SK-N-SH (cell line): ENCODE measurements at regions not wholly inside any gene's neighbourhood (a gene's known extent, or its start where the extent isn't known, plus 50 kb on each side); places are given as distances from the start of the nearest gene placed in this dataset.

ENCODE experiments used
- CTCF ChIA-PET: fragments of 300-600, 350-600 bp; formaldehyde crosslinking; extraction: SDS; loops from one replicate; lab custom pipeline; 2021; lab: Yijun Ruan, JAX
- POLR2A ChIA-PET: fragments of 350-600 bp; sonication (Branson Sonifier 250); formaldehyde crosslinking; extraction: SDS; loops from one replicate; lab custom pipeline; 2020; ENCODE audit warnings: antibody characterized with exemption, inconsistent platforms; lab: Yijun Ruan, JAX
- DNase-seq: peaks from one replicate; pipeline ENCODE4 v3.0.0; 2012
- H2AFZ ChIP-seq: fragments of 200-600 bp; sonication (generic); 2 replicates; pipeline ENCODE4 v1.8.1; 2016; ENCODE audit warnings: antibody characterized with exemption, mild to moderate bottlenecking, low read depth
- H3F3A ChIP-seq: fragments of 200-600 bp; sonication (generic); replicated peaks from 2 replicates; pipeline ENCODE3; 2016; ENCODE audit warnings: antibody characterized with exemption, mild to moderate bottlenecking; ENCODE audit not compliant: insufficient read depth
- H3K27ac ChIP-seq, 2 experiments: fragments of 200-500 bp in 1 of 2; fragments of 200-600 bp in 1 of 2; sonication (Bioruptor generic) in 1 of 2; sonication (generic), shearing (Covaris generic) in 1 of 2; 2 replicates each; pipeline versions ENCODE4 v1.5.1 to v1.6.1; 2014 to 2016; ENCODE audit warnings: low read depth in 2 of 2, inconsistent platforms in 1 of 2, low read length in 1 of 2, mild to moderate bottlenecking in 1 of 2, mixed read lengths in 1 of 2
- H3K27me3 ChIP-seq: fragments of 200-600 bp; sonication (generic), shearing (Covaris generic); 2 replicates; pipeline ENCODE4 v1.6.1; 2016; ENCODE audit warnings: mixed run types; ENCODE audit not compliant: insufficient read depth
- H3K36me3 ChIP-seq, 2 experiments: fragments of 200-500 bp in 1 of 2; fragments of 200-600 bp in 1 of 2; sonication (Bioruptor generic) in 1 of 2; sonication (generic) in 1 of 2; replicated peaks in 1 of 2; 2 replicates each; pipeline versions ENCODE3 to v1.5.1; 2014 to 2016; ENCODE audit warnings: low read length in 1 of 2, mild to moderate bottlenecking in 1 of 2; ENCODE audit not compliant: insufficient read depth in 2 of 2, control insufficient read depth in 1 of 2
- H3K4me1 ChIP-seq, 2 experiments: fragments of 200-500 bp in 1 of 2; fragments of 200-600 bp in 1 of 2; sonication (Bioruptor generic) in 1 of 2; sonication (generic), shearing (Covaris generic) in 1 of 2; 2 replicates each; pipeline versions ENCODE4 v1.5.1 to v1.6.1; 2014 to 2016; ENCODE audit warnings: low read depth in 1 of 2, low read length in 1 of 2, mixed run types in 1 of 2; ENCODE audit not compliant: insufficient read depth in 2 of 2, control insufficient read depth in 1 of 2
- H3K4me2 ChIP-seq: fragments of 200-600 bp; sonication (generic), shearing (Covaris generic); 2 replicates; pipeline ENCODE4 v1.6.1; 2017; ENCODE audit warnings: mixed run types
- H3K4me3 ChIP-seq, 2 experiments: fragments of 200-500 bp in 1 of 2; fragments of 200-600 bp in 1 of 2; sonication (Bioruptor generic) in 1 of 2; sonication (generic), shearing (Covaris generic) in 1 of 2; 2 replicates each; pipeline versions ENCODE4 v1.5.1 to v1.8.1; 2014 to 2016; ENCODE audit warnings: low read depth in 2 of 2, inconsistent platforms in 1 of 2, low read length in 1 of 2, mild to moderate bottlenecking in 1 of 2, mixed read lengths in 1 of 2, moderate library complexity in 1 of 2
- H3K79me2 ChIP-seq: fragments of 200-600 bp; sonication (generic); 2 replicates; pipeline ENCODE4 v1.8.1; 2017; ENCODE audit warnings: mild to moderate bottlenecking; ENCODE audit not compliant: insufficient read depth
- H3K9ac ChIP-seq: fragments of 200-600 bp; sonication (generic); 2 replicates; pipeline ENCODE4 v1.6.1; 2017; ENCODE audit warnings: mixed run types
- H3K9me2 ChIP-seq: fragments of 200-600 bp; sonication (generic); 2 replicates; pipeline ENCODE4 v1.6.1; 2017; ENCODE audit warnings: mixed run types
- H3K9me3 ChIP-seq: fragments of 200-600 bp; sonication (generic); 2 replicates; pipeline ENCODE4 v1.6.1; 2017; ENCODE audit warnings: mixed run types, mild to moderate bottlenecking, moderate library complexity
- H4K20me1 ChIP-seq: fragments of 200-600 bp; sonication (generic); 2 replicates; pipeline ENCODE4 v1.6.1; 2017; ENCODE audit warnings: mild to moderate bottlenecking, mixed run types; ENCODE audit not compliant: insufficient read depth
- CHD2 ChIP-seq: fragments of 150-350 bp; IDR thresholded peaks from 2 replicates; pipeline ENCODE4 v1.6.1; 2018; ENCODE audit warnings: low read length; ENCODE audit not compliant: partially characterized antibody
- ELF1 ChIP-seq: IDR thresholded peaks from 2 replicates; pipeline ENCODE4 v1.4.0; 2012
- EZH2phosphoT487 ChIP-seq: fragments of 200-600 bp; sonication (generic); IDR thresholded peaks from 2 replicates; pipeline ENCODE4 v1.6.1; 2017; ENCODE audit warnings: low read depth, mixed run types, mild to moderate bottlenecking, antibody characterized with exemption, moderate library complexity, borderline replicate concordance
- FOSL2 ChIP-seq: IDR thresholded peaks from 2 replicates; pipeline ENCODE4 v1.4.0; 2012; ENCODE audit warnings: low read depth, mild to moderate bottlenecking, moderate library complexity, borderline replicate concordance
- JUND ChIP-seq: IDR thresholded peaks from 2 replicates; pipeline ENCODE4 v1.4.0; 2012
- MEF2A ChIP-seq: IDR thresholded peaks from 2 replicates; pipeline ENCODE4 v1.4.0; 2012; ENCODE audit warnings: low read depth, borderline replicate concordance
- NFIC ChIP-seq: IDR thresholded peaks from 2 replicates; pipeline ENCODE4 v1.4.0; 2012; ENCODE audit warnings: borderline replicate concordance
- NRF1 ChIP-seq: IDR thresholded peaks from 2 replicates; pipeline ENCODE4 v1.6.1; 2012; ENCODE audit warnings: low read depth, mild to moderate bottlenecking, low read length
- RAD21 ChIP-seq: IDR thresholded peaks from 2 replicates; pipeline ENCODE4 v1.6.1; 2012; ENCODE audit warnings: mild to moderate bottlenecking, low read length
- RCOR1 ChIP-seq: fragments of 150-350 bp; IDR thresholded peaks from 2 replicates; pipeline ENCODE4 v1.6.1; 2017; ENCODE audit warnings: antibody characterized with exemption, low read length
- RFX5 ChIP-seq: IDR thresholded peaks from 2 replicates; pipeline ENCODE4 v1.6.1; 2012; ENCODE audit warnings: mild to moderate bottlenecking, improper control_type of control experiment, low read length
- RXRA ChIP-seq: IDR thresholded peaks from 2 replicates; pipeline ENCODE4 v1.4.0; 2012; ENCODE audit warnings: low read depth, mild to moderate bottlenecking, borderline replicate concordance
- SIN3A ChIP-seq: IDR thresholded peaks from 2 replicates; pipeline ENCODE4 v1.6.1; 2012; ENCODE audit warnings: low read depth, mild to moderate bottlenecking, low read length, moderate library complexity, borderline replicate concordance
- TAF1 ChIP-seq: IDR thresholded peaks from 2 replicates; pipeline ENCODE4 v1.6.1; 2012; ENCODE audit warnings: low read depth, mild to moderate bottlenecking, low read length, moderate library complexity, borderline replicate concordance
- TEAD4 ChIP-seq: IDR thresholded peaks from 2 replicates; pipeline ENCODE4 v1.4.0; 2012; ENCODE audit warnings: mild to moderate bottlenecking, borderline replicate concordance; ENCODE audit not compliant: insufficient read depth
- WGBS: methylation state at CpG from one replicate; pipeline ENCODE4 v1.1.6; 2017; ENCODE audit warnings: low lambda C conversion rate; 5-methylcytosine and 5-hydroxymethylcytosine counted together
- TF ChIP-seq, protein P1 (sequence below): IDR thresholded peaks from 2 replicates; pipeline ENCODE4 v1.4.0; 2012; ENCODE audit warnings: low read depth, borderline replicate concordance
- TF ChIP-seq, protein P2 (sequence below): IDR thresholded peaks from 2 replicates; pipeline ENCODE4 v1.4.0; 2012; ENCODE audit warnings: low read depth, borderline replicate concordance
- TF ChIP-seq, protein P3 (sequence below): fragments of 150-350 bp; IDR thresholded peaks from 2 replicates; pipeline ENCODE4 v1.6.1; 2016; ENCODE audit warnings: mild to moderate bottlenecking, low read depth, low read length
- TF ChIP-seq, protein P4 (sequence below): IDR thresholded peaks from 2 replicates; pipeline ENCODE4 v1.4.0; 2012; ENCODE audit warnings: low read depth

DNA sequence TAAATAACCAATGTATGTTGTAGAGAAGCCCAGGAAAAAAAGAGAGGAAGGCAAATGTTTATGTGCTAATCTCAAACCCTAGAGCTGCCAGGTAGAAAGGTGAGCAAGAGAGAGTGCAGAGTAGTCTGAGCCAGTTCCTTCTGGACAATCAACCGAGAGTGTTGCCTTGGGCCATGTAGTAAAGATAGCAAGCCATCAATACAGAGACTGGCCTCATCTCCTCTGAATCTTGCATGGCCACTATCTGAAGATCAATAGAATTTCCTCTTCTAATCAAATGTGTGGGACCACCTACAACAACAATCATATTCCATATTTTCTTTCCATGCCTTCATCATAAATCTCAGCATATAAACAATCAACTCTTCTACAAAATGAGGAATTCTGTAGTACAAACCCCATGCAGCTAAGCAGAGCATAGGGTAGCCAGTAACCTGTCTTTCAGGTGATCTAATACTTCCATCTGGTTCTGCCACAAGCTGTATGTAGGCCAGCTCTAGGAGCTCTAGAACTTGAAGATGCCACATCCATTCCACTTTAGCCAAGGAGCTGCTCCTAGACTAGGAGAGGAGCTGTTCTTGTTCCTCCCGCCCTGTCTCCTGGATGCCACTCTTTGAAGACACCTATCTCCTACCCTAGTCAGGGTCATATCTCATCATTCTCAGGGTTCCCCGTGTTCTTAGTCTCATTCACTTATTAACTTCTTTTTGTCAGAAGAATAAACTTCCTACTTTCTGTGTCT is 75.8 kb upstream of the SLC38A4 start:
- Histone ChIP-seq H3K9ac (no peak overlapping the region), H2AFZ (peak overlapping the region; percentile 66), H3K36me3 (no peaks in the 10 kb centered on the region)
- DNase-seq, result no peak
- TF ChIP-seq ELF1 (no peak), RCOR1 (no peak), FOSL2 (no peak), JUND (no peak), CHD2 (no peak), TAF1 (no peak)
- TF ChIP-seq, protein P1, sequence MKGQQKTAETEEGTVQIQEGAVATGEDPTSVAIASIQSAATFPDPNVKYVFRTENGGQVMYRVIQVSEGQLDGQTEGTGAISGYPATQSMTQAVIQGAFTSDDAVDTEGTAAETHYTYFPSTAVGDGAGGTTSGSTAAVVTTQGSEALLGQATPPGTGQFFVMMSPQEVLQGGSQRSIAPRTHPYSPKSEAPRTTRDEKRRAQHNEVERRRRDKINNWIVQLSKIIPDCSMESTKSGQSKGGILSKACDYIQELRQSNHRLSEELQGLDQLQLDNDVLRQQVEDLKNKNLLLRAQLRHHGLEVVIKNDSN, result no peak
- TF ChIP-seq, all 33 proteins: peak for 0
- Histone ChIP-seq H3K4me2 (peak overlapping the region; percentile 41; the same call in 1 of the 2 replicates), H3K79me2 (no peaks in the 10 kb centered on the region), H4K20me1 (no peaks in the 10 kb centered on the region), H3K4me1 (peaks cover 0 to 19% of the 10 kb centered on the region in 2 experiments; a peak in 3 of 4 replicates), H3K9me2 (no peaks in the 10 kb centered on the region), H3K9me3 (0 out of 2 replicates have a peak, but pooled peaks cover 7% of the 10 kb centered on the region), H3K27ac (peak overlapping the region in 1 of 2 experiments; percentile 83; a peak in 2 of 4 replicates), H3K27me3 (no peaks in the 10 kb centered on the region), H3F3A (peaks cover 30% of the 10 kb centered on the region), H3K4me3 (no peak overlapping the region)
- ChIA-PET POLR2A (no interaction called here), CTCF (no interaction called here)
- 35% methylated on average over 3 of the region's 3 CpGs for WGBS

DNA sequence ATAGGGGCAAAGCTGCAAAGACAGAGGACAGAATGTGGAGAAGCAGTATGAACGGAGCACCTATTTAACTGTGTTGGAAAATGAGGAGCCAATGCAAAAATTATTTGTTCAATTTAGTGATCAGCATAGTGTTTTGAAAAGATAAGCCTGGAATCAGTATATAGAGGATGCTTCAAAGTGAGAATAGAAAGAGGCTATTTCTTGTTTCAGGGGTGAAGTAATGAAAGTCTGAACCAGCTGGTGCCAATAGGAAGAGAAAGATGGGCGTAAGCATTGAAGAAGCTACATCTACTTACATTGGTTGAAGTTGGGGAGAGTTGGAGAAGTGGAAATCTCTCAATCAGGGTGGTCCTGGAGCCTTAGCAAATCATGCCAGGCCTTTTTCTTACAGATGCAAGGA is 77.3 kb upstream of the SLC38A4 start:
- no peak for DNase-seq
- Histone ChIP-seq H3K4me3 (no peak overlapping the region), H3K36me3 (no peaks in the 10 kb centered on the region), H3F3A (peaks cover 29% of the 10 kb centered on the region), H3K4me1 (peaks cover 0 to 19% of the 10 kb centered on the region in 2 experiments; a peak in 3 of 4 replicates), H3K4me2 (no peak overlapping the region), H3K27ac (no peak overlapping the region), H3K9me2 (no peaks in the 10 kb centered on the region), H4K20me1 (no peaks in the 10 kb centered on the region), H3K79me2 (no peaks in the 10 kb centered on the region), H2AFZ (no peak overlapping the region), H3K9ac (no peak overlapping the region), H3K27me3 (no peaks in the 10 kb centered on the region), H3K9me3 (0 out of 2 replicates have a peak, but pooled peaks cover 7% of the 10 kb centered on the region)
- 88% methylated on average over 2 of the region's 2 CpGs for WGBS
- TF ChIP-seq, protein P2, sequence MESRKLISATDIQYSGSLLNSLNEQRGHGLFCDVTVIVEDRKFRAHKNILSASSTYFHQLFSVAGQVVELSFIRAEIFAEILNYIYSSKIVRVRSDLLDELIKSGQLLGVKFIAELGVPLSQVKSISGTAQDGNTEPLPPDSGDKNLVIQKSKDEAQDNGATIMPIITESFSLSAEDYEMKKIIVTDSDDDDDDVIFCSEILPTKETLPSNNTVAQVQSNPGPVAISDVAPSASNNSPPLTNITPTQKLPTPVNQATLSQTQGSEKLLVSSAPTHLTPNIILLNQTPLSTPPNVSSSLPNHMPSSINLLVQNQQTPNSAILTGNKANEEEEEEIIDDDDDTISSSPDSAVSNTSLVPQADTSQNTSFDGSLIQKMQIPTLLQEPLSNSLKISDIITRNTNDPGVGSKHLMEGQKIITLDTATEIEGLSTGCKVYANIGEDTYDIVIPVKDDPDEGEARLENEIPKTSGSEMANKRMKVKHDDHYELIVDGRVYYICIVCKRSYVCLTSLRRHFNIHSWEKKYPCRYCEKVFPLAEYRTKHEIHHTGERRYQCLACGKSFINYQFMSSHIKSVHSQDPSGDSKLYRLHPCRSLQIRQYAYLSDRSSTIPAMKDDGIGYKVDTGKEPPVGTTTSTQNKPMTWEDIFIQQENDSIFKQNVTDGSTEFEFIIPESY, result no peak
- TF ChIP-seq TEAD4 (no peak), ELF1 (no peak), NRF1 (no peak), SIN3A (no peak), FOSL2 (no peak), MEF2A (no peak), NFIC (no peak), EZH2phosphoT487 (no peak), RFX5 (no peak), RXRA (no peak), RAD21 (no peak)
- TF ChIP-seq, protein P3, sequence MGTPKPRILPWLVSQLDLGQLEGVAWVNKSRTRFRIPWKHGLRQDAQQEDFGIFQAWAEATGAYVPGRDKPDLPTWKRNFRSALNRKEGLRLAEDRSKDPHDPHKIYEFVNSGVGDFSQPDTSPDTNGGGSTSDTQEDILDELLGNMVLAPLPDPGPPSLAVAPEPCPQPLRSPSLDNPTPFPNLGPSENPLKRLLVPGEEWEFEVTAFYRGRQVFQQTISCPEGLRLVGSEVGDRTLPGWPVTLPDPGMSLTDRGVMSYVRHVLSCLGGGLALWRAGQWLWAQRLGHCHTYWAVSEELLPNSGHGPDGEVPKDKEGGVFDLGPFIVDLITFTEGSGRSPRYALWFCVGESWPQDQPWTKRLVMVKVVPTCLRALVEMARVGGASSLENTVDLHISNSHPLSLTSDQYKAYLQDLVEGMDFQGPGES, result no peak
- TF ChIP-seq, protein P4, sequence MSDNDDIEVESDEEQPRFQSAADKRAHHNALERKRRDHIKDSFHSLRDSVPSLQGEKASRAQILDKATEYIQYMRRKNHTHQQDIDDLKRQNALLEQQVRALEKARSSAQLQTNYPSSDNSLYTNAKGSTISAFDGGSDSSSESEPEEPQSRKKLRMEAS, result no peak
- ChIA-PET POLR2A (no interaction called here), CTCF (no interaction called here)
